Left lobe of liver (tissue), 2 donors: ENCODE measurements at regions not wholly inside any gene's neighbourhood (a gene's known extent, or its start where the extent isn't known, plus 50 kb on each side); places are given as distances from the start of the nearest gene placed in this dataset.

ENCODE experiments used
- ATAC-seq: fragments of 200-7000 bp; cut with Tn5 transposase; one replicate; pipeline ENCODE4 v1.9.1; 2020; ENCODE audit warnings: mild to moderate bottlenecking, moderate library complexity
- DNase-seq: peaks from one replicate; pipeline ENCODE4 v3.0.0-alpha.2; 2020; ENCODE audit warnings: low spot score
- donor health status: DM: no; HTN: no; CAD: no; lungs with moderate emphysema.
- donor health status: DM: no; HTN: yes; CAD: no.

GRCh38 chr2:48249631-48250473 is 64.6 kb upstream of the FOXN2 start:
- ATAC-seq (peak; percentile 91), DNase-seq (peak; percentile 86)

- no peak for DNase-seq
- ATAC-seq = peak; percentile 11
Measured at GRCh38 chr2:48250474-48250844, 64.0 kb upstream of the FOXN2 start.

GRCh38 chr2:48250943-48251342 is 63.5 kb upstream of the FOXN2 start:
- ATAC-seq (peak; percentile 57), DNase-seq (no peak)

- DNase-seq = no peak
- no peak for ATAC-seq
Measured at GRCh38 chr2:48251437-48252148, 62.9 kb upstream of the FOXN2 start.

- no peak for ATAC-seq
Measured at GRCh38 chr2:48253301-48253700, 61.2 kb upstream of the FOXN2 start.

GRCh38 chr2:48254839-48255238 is 59.6 kb upstream of the FOXN2 start:
- DNase-seq (no peak), ATAC-seq (no peak)

More at GRCh38 chr2:48253301-48253700, 61.2 kb upstream of the FOXN2 start:
- no peak for DNase-seq

- DNase-seq (no peak), ATAC-seq (no peak)
Measured at GRCh38 chr2:48257456-48257855, 57.0 kb upstream of the FOXN2 start.

GRCh38 chr2:48258481-48259149 is 55.9 kb upstream of the FOXN2 start:
- DNase-seq = no peak
- peak; percentile 89 for ATAC-seq

- ATAC-seq (no peak), DNase-seq (no peak)
Measured at GRCh38 chr2:48259811-48260210, 54.7 kb upstream of the FOXN2 start.

GRCh38 chr2:48264627-48265026 is 49.9 kb upstream of the FOXN2 start:
- no peak for ATAC-seq
- DNase-seq = no peak
